Endodermal cell (in vitro differentiated cells): ENCODE measurements at regions not wholly inside any gene's neighbourhood (a gene's known extent, or its start where the extent isn't known, plus 50 kb on each side); places are given as distances from the start of the nearest gene placed in this dataset.

Experiments used
- DNase-seq: peaks from one replicate; pipeline ENCODE4 v3.0.0-alpha.2; 2017
- H3K27ac ChIP-seq: 2 replicates; pipeline ENCODE4 v1.5.1; 2013; ENCODE audit warnings: mild to moderate bottlenecking, low read depth, low read length, moderate library complexity
- H3K27me3 ChIP-seq: 2 replicates; pipeline ENCODE4 v1.6.1; 2013; ENCODE audit warnings: mild to moderate bottlenecking, low read length, moderate library complexity; ENCODE audit not compliant: insufficient read depth, control insufficient read depth, poor library complexity, severe bottlenecking
- H3K36me3 ChIP-seq: 2 replicates; pipeline ENCODE4 v1.7.0; 2013; ENCODE audit warnings: mild to moderate bottlenecking, low read length, moderate library complexity; ENCODE audit not compliant: control insufficient read depth, insufficient read depth
- H3K4me1 ChIP-seq: one replicate; pipeline ENCODE4 v1.7.0; 2013; ENCODE audit warnings: low read length; ENCODE audit not compliant: control insufficient read depth, insufficient read depth
- H3K4me3 ChIP-seq: 2 replicates; pipeline ENCODE4 v1.5.1; 2013; ENCODE audit warnings: mild to moderate bottlenecking, low read length, moderate library complexity
- H3K9ac ChIP-seq: 2 replicates; pipeline ENCODE4 v1.6.1; 2013; ENCODE audit warnings: mild to moderate bottlenecking, low read length, moderate library complexity; ENCODE audit not compliant: poor library complexity, severe bottlenecking; ENCODE audit errors: extremely low read depth
- H3K9me3 ChIP-seq: 2 replicates; pipeline ENCODE4 v1.6.1; 2013; ENCODE audit warnings: mild to moderate bottlenecking, low read length, moderate library complexity; ENCODE audit not compliant: control insufficient read depth
- H3K27ac Mint-ChIP-seq: 2 replicates; pipeline ENCODE4 v1.8.0; 2020; ENCODE audit warnings: mixed read lengths
- H3K27me3 Mint-ChIP-seq: 2 replicates; pipeline ENCODE4 v1.8.0; 2021; ENCODE audit warnings: mild to moderate bottlenecking, mixed read lengths; ENCODE audit not compliant: insufficient read depth
- H3K36me3 Mint-ChIP-seq: 2 replicates; pipeline ENCODE4 v1.8.0; 2020; ENCODE audit warnings: low read depth, mixed read lengths
- H3K4me1 Mint-ChIP-seq: 2 replicates; pipeline ENCODE4 v1.8.0; 2020; ENCODE audit warnings: mixed read lengths
- H3K4me3 Mint-ChIP-seq: 2 replicates; pipeline ENCODE4 v1.8.0; 2020; ENCODE audit warnings: mild to moderate bottlenecking, moderate library complexity, mixed read lengths
- H3K9me3 Mint-ChIP-seq: 2 replicates; pipeline ENCODE4 v1.8.0; 2020; ENCODE audit warnings: mild to moderate bottlenecking, mixed read lengths
- WGBS, 2 experiments: methylation state at CpG; one replicate each; pipeline versions ENCODE4 v1.1.5 to v1.1.7; 2013; ENCODE audit warnings: missing lambda C conversion rate in 2 of 2, mixed read lengths in 1 of 2; ENCODE audit not compliant: insufficient coverage in 1 of 2, insufficient read length in 1 of 2; 5-methylcytosine and 5-hydroxymethylcytosine counted together
- TF ChIP-seq, protein P1 (sequence below): fragments of 200-600 bp; sonication (generic); conservative IDR thresholded peaks from 2 replicates; pipeline ENCODE4 v1.5.0; 2021; ENCODE audit warnings: antibody characterized with exemption, mild to moderate bottlenecking

GRCh38 chr11:97610854-97611253 lies 1221.0 kb downstream of the JRKL start:
- DNase-seq = no peak
- no peaks in the 10 kb centered on the region for H3K36me3 ChIP-seq
- no peak overlapping the region for H3K27ac Mint-ChIP-seq
- peaks cover 46% of the 10 kb centered on the region for H3K9me3 ChIP-seq
- H3K9ac ChIP-seq = no peak overlapping the region
- H3K4me1 ChIP-seq = no peaks in the 10 kb centered on the region
- TF ChIP-seq, protein P1, sequence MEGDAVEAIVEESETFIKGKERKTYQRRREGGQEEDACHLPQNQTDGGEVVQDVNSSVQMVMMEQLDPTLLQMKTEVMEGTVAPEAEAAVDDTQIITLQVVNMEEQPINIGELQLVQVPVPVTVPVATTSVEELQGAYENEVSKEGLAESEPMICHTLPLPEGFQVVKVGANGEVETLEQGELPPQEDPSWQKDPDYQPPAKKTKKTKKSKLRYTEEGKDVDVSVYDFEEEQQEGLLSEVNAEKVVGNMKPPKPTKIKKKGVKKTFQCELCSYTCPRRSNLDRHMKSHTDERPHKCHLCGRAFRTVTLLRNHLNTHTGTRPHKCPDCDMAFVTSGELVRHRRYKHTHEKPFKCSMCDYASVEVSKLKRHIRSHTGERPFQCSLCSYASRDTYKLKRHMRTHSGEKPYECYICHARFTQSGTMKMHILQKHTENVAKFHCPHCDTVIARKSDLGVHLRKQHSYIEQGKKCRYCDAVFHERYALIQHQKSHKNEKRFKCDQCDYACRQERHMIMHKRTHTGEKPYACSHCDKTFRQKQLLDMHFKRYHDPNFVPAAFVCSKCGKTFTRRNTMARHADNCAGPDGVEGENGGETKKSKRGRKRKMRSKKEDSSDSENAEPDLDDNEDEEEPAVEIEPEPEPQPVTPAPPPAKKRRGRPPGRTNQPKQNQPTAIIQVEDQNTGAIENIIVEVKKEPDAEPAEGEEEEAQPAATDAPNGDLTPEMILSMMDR = no peak
- peaks cover 35% of the 10 kb centered on the region for H3K9me3 Mint-ChIP-seq
- H3K36me3 Mint-ChIP-seq = peaks cover 20% of the 10 kb centered on the region
- peak overlapping the region; percentile 33 for H3K4me3 ChIP-seq
- WGBS, 2 experiments = 92 to 93% methylated on average over 2 to 5 of the region's 5 CpGs
- no peak overlapping the region for H3K27ac ChIP-seq
- H3K4me1 Mint-ChIP-seq = no peaks in the 10 kb centered on the region
- no peaks in the 10 kb centered on the region for H3K27me3 Mint-ChIP-seq
- H3K27me3 ChIP-seq = no peaks in the 10 kb centered on the region
- H3K4me3 Mint-ChIP-seq = no peak overlapping the region

- 93 to 95% methylated on average over 2 to 10 of the region's 10 CpGs for WGBS, 2 experiments
- Histone ChIP-seq H3K9me3 (peaks cover 51% of the 10 kb centered on the region), H3K4me1 (no peaks in the 10 kb centered on the region), H3K4me3 (no peak overlapping the region), H3K27ac (no peak overlapping the region), H3K9ac (no peak overlapping the region), H3K36me3 (no peaks in the 10 kb centered on the region), H3K27me3 (no peaks in the 10 kb centered on the region)
- Mint-ChIP-seq H3K9me3 (peaks cover 36% of the 10 kb centered on the region), H3K36me3 (peaks cover 20% of the 10 kb centered on the region), H3K27me3 (no peaks in the 10 kb centered on the region), H3K4me1 (no peaks in the 10 kb centered on the region), H3K4me3 (no peak overlapping the region), H3K27ac (no peak overlapping the region)
- DNase-seq = no peak
- TF ChIP-seq, protein P1 = no peak
Observed at GRCh38 chr11:97611345-97611744, 1221.5 kb downstream of the JRKL start.

DNA sequence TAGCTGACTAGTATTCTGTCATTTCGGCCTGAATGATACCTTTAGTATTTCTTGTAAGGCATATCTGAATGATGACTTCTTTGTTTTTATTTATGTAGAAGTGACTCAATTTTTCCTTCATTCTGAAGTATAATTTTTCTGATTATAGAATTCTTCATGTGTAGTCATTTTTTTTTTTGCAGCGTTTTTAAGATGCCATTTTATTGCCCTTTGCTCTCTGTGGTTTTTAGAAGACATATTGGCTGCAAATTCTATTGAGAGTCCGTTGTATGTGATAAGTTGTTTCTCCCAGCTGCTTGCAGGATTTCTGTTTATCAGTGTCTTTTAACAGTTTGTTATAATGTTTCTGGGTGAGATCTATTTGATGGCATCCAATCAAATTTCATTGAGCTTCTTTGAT lies 1224.8 kb downstream of the JRKL start:
- no peak overlapping the region for H3K4me3 ChIP-seq
- no peak overlapping the region for H3K27ac ChIP-seq
- H3K36me3 ChIP-seq = no peaks in the 10 kb centered on the region
- peaks cover 55% of the 10 kb centered on the region for H3K9me3 ChIP-seq
- no peak for DNase-seq
- no peak overlapping the region for H3K4me3 Mint-ChIP-seq
- H3K27me3 Mint-ChIP-seq = no peaks in the 10 kb centered on the region
- H3K4me1 Mint-ChIP-seq = no peaks in the 10 kb centered on the region
- H3K27ac Mint-ChIP-seq = no peak overlapping the region
- H3K9ac ChIP-seq = no peak overlapping the region
- H3K27me3 ChIP-seq = no peaks in the 10 kb centered on the region
- TF ChIP-seq, protein P1 = no peak
- peaks cover 42% of the 10 kb centered on the region for H3K9me3 Mint-ChIP-seq
- H3K36me3 Mint-ChIP-seq = peaks cover 22% of the 10 kb centered on the region
- 77 to 88% methylated on average over 1 to 3 of the region's 3 CpGs for WGBS, 2 experiments
- no peaks in the 10 kb centered on the region for H3K4me1 ChIP-seq
